Heart right ventricle (tissue), 16 donors: ENCODE measurements at regions not wholly inside any gene's neighbourhood (a gene's known extent, or its start where the extent isn't known, plus 50 kb on each side); places are given as distances from the start of the nearest gene placed in this dataset.
A peak's percentile ranks its signal among the peaks of the same experiment; 100 is the strongest.

ENCODE experiments used
- ATAC-seq, 8 donors: fragments of 200-7000 bp; cut with Tn5 transposase; one replicate each; pipeline ENCODE4 v1.9.1; 2020; ENCODE audit warnings: mild to moderate bottlenecking in 8 of 8, moderate library complexity in 8 of 8, moderate number of reproducible peaks in 1 of 8
- DNase-seq, 2 donors: peaks; one replicate each; pipeline ENCODE4 v3.0.0-alpha.2; 2020
- H3K27ac ChIP-seq, 10 donors: fragments of 200-600 bp; sonication (generic) in 2 of 10; one replicate each; pipeline versions ENCODE4 v1.5.0 to v1.8.0; 2020 to 2022; ENCODE audit warnings: mild to moderate bottlenecking in 3 of 10
- H3K27me3 ChIP-seq, 7 donors: fragments of 200-600 bp; one replicate each; pipeline ENCODE4 v1.8.0; 2021 to 2022; ENCODE audit warnings: mild to moderate bottlenecking in 2 of 7
- H3K36me3 ChIP-seq, 9 donors: fragments of 200-600 bp; sonication (generic) in 1 of 9; one replicate each; pipeline versions ENCODE4 v1.5.0 to v1.8.0; 2020 to 2022; ENCODE audit warnings: mild to moderate bottlenecking in 2 of 9
- H3K4me1 ChIP-seq, 9 donors: fragments of 200-600 bp; sonication (generic) in 1 of 9; one replicate each; pipeline versions ENCODE4 v1.5.0 to v1.8.0; 2020 to 2022; ENCODE audit warnings: mild to moderate bottlenecking in 4 of 9
- H3K4me3 ChIP-seq, 10 donors: fragments of 200-600 bp; sonication (generic) in 2 of 10; one replicate each; pipeline versions ENCODE4 v1.5.0 to v1.8.0; 2020 to 2022; ENCODE audit warnings: mild to moderate bottlenecking in 7 of 10, moderate library complexity in 2 of 10
- H3K9me3 ChIP-seq, 11 donors: fragments of 200-600 bp in 10 of 11; sonication (generic) in 2 of 11; one replicate each; pipeline versions ENCODE4 v1.5.0 to v1.8.0; 2013 to 2022; ENCODE audit warnings: mild to moderate bottlenecking in 2 of 11, control low read depth in 1 of 11, moderate library complexity in 1 of 11
- WGBS, 2 donors: extraction: QIAGEN DNeasy Blood & Tissue Kit; methylation state at CpG; one replicate each; pipeline ENCODE4 v1.1.7; 2013; ENCODE audit warnings: inconsistent platforms in 1 of 2; 5-methylcytosine and 5-hydroxymethylcytosine counted together
- intact Hi-C, 10 donors: fragments of 100-400 bp; cut with DNase I; formaldehyde crosslinking; loops; one replicate each; pipeline versions ENCODE4 v1.11.1 to v1.14.2; 2022
- TF ChIP-seq, protein P1 (sequence below), 9 donors: fragments of 200-600 bp; sonication (generic) in 2 of 9; IDR thresholded peaks; one replicate each; pipeline versions ENCODE4 v1.5.0 to v1.8.0; 2021 to 2022; ENCODE audit warnings: antibody characterized with exemption in 9 of 9, mild to moderate bottlenecking in 5 of 9, moderate library complexity in 1 of 9
- donor health status: Arrhythmogenic right ventricular cardiomyopathy.
- donor health status: ischemic (EF 13 %, LVEDD 7.1; RV severe dilation, severe dysfunction).
- donor health status: healthy with polysubstance abuse.
- donor health status: DM: no; HTN: yes; CAD: no.
- donor health status: DM: no; HTN: no; CAD: no.
- donor health status: ischemic (EF 25% LVEDD 6.9; RV normal size, moderate dysfunction).
- donor health status: ischemic (EF 25% LVEDD 5.7; RV mildly dilated, moderate dysfunction).
- donor health status: healthy.
- donor health status: DM: yes; HTN: yes; CAD: no.
- donor health status: Ischemic cardiomyopathy.
- donor health status: ischemic (EF 35%, LVEDD 5.7; RV mildly dilated, moderate dysfunction).
- donor health status: nonischemic (EF 11% LVEDD 7.7; RV severe dilation, severe dysfunction).
- donor health status: DM: yes; HTN: yes; CAD: no.
- donor health status: PGD.
- donor health status: ischemic (EF 29% LVEDD 5.4; RV normal size, mild dysfunction).
- donor health status: nonischemic (EF 23%, LVEDD 6.1; RV moderate dilation, normal function).

DNA sequence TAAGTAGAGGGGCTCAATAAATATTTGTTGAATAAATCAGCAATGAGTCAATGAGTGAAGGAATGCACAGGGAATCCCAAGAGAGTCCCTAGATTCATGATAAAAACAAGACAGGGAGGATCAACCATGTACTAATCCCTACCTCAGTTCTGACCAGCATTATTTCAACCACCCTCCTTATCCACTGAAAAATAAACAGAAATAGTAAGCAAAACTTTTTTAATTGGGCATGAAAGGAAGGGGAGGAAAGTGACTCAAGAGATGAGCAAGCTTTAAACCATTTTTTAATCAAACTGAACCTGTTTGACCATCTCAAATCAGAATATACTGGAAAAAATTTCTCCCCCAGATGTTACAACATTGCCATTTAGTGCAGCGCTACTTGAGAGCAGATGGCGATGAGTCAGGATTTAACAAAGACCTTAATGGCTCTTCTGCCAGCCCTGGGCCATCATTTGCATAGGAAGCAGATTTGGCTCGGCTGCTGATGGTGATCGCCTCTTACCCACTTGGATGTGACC, 194.8 kb upstream of the SLC30A5 start:
- TF ChIP-seq, protein P1, sequence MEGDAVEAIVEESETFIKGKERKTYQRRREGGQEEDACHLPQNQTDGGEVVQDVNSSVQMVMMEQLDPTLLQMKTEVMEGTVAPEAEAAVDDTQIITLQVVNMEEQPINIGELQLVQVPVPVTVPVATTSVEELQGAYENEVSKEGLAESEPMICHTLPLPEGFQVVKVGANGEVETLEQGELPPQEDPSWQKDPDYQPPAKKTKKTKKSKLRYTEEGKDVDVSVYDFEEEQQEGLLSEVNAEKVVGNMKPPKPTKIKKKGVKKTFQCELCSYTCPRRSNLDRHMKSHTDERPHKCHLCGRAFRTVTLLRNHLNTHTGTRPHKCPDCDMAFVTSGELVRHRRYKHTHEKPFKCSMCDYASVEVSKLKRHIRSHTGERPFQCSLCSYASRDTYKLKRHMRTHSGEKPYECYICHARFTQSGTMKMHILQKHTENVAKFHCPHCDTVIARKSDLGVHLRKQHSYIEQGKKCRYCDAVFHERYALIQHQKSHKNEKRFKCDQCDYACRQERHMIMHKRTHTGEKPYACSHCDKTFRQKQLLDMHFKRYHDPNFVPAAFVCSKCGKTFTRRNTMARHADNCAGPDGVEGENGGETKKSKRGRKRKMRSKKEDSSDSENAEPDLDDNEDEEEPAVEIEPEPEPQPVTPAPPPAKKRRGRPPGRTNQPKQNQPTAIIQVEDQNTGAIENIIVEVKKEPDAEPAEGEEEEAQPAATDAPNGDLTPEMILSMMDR (IDR thresholded peaks at IDR 0.05), result no peak
- Histone ChIP-seq H3K4me1 (peaks cover 0 to 4% (median 0%) of the 10 kb centered on the region in 9 donors), H3K36me3 (no peaks in the 10 kb centered on the region), H3K27ac (no peak overlapping the region), H3K27me3 (no peaks in the 10 kb centered on the region), H3K9me3 (no peaks in the 10 kb centered on the region), H3K4me3 (no peak overlapping the region)
- DNase-seq, result no peak
- ATAC-seq, result no peak
- 92 to 94% methylated on average over 4 of the region's 4 CpGs for WGBS, 2 donors
- intact Hi-C loops, result no loop called here

GRCh38 chr5:68911840-68912690, 181.7 kb upstream of the SLC30A5 start:
- TF ChIP-seq, protein P1 (IDR thresholded peaks at IDR 0.05), result no peak
- H3K36me3 ChIP-seq, result no peaks in the 10 kb centered on the region
- H3K27me3 ChIP-seq, result peaks cover 0 to 1% (median 0%) of the 10 kb centered on the region in 7 donors
- H3K4me1 ChIP-seq, result peaks cover 0 to 3% (median 0%) of the 10 kb centered on the region in 9 donors
- H3K4me3 ChIP-seq, result no peak overlapping the region
- peak in 1 of 8 donors; percentile 57 for ATAC-seq
- 50 to 51% methylated on average over 4 of the region's 4 CpGs for WGBS, 2 donors
- intact Hi-C loops, result no loop called here
- peak; percentile 17 to 20 for DNase-seq
- H3K9me3 ChIP-seq, result no peaks in the 10 kb centered on the region
- peak overlapping the region in 2 of 10 donors; percentile 2 to 31 for H3K27ac ChIP-seq

GRCh38 chr5:68915079-68915478, 178.7 kb upstream of the SLC30A5 start:
- H3K4me3 ChIP-seq, result no peak overlapping the region
- H3K36me3 ChIP-seq, result no peaks in the 10 kb centered on the region
- DNase-seq (no peak), ATAC-seq (no peak)
- no peak overlapping the region for H3K27ac ChIP-seq
- H3K4me1 ChIP-seq, result peaks cover 0 to 3% (median 0%) of the 10 kb centered on the region in 9 donors
- H3K27me3 ChIP-seq, result peaks cover 0 to 3% (median 0%) of the 10 kb centered on the region in 7 donors
- TF ChIP-seq, protein P1 (IDR thresholded peaks at IDR 0.05), result no peak
- intact Hi-C loops, result no loop called here
- 84 to 97% methylated on average over 1 of the region's 1 CpG for WGBS, 2 donors
- H3K9me3 ChIP-seq, result peaks cover 0 to 7% (median 0%) of the 10 kb centered on the region in 11 donors

DNA sequence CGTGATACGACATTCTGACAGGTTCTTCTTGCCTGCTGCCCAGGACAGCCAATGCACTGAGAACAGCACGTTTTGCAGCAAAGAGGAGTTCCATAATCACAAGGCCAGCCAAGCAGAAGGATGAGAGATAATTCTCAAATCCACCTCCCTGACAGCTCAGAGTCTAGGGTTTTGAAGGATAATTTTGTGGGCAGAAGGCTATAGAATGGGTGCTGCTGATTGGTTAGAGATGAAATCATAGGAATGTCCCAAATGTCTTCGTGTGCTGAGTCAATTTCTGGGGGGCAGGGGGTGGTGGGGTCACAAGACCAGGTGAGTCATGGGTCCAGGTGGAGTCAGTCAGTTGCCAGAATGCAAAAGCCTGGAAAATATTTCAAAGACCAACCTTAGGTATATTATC, 175.5 kb upstream of the SLC30A5 start:
- H3K27me3 ChIP-seq, result peaks cover 0 to 3% (median 0%) of the 10 kb centered on the region in 7 donors
- no peak for DNase-seq
- H3K9me3 ChIP-seq, result peaks cover 0 to 7% (median 0%) of the 10 kb centered on the region in 11 donors
- no peak overlapping the region for H3K27ac ChIP-seq
- H3K36me3 ChIP-seq, result no peaks in the 10 kb centered on the region
- intact Hi-C loops, result no loop called here
- H3K4me3 ChIP-seq, result no peak overlapping the region
- ATAC-seq, result no peak
- WGBS, 2 donors, result 80 to 85% methylated on average over 4 of the region's 4 CpGs
- TF ChIP-seq, protein P1 (IDR thresholded peaks at IDR 0.05), result no peak
- no peaks in the 10 kb centered on the region for H3K4me1 ChIP-seq
